Activated B cell treated with CpG ODN at 0.5 μM for 24 hours (primary cell): ENCODE measurements at regions not wholly inside any gene's neighbourhood (a gene's known extent, or its start where the extent isn't known, plus 50 kb on each side); places are given as distances from the start of the nearest gene placed in this dataset.

ENCODE experiments used
- ATAC-seq: fragments of 200-7000 bp; cut with Tn5 transposase; one replicate; pipeline ENCODE4 v1.10.0; 2021; ENCODE audit warnings: low read depth, mild to moderate bottlenecking, moderate library complexity
- CTCF ChIA-PET: fragments of 350-600 bp; sonication (Branson Sonifier 250); formaldehyde crosslinking; loops from one replicate; lab custom pipeline; 2021; ENCODE audit warnings: antibody characterized with exemption; lab: Charles Lee
- POLR2A ChIA-PET: fragments of 350-600 bp; sonication (Branson Sonifier 250); formaldehyde crosslinking; loops from one replicate; lab custom pipeline; 2021; ENCODE audit warnings: antibody characterized with exemption; lab: Charles Lee
- DNase-seq: peaks from one replicate; pipeline ENCODE4 v3.0.0; 2022
- H3K27ac Mint-ChIP-seq: one replicate; pipeline ENCODE4 v1.8.0; 2020; ENCODE audit warnings: mixed read lengths
- H3K27me3 Mint-ChIP-seq: one replicate; pipeline ENCODE4 v1.8.0; 2021; ENCODE audit warnings: mixed read lengths
- H3K36me3 Mint-ChIP-seq: one replicate; pipeline ENCODE4 v1.8.0; 2021; ENCODE audit warnings: low read depth, mixed read lengths
- H3K4me1 Mint-ChIP-seq: one replicate; pipeline ENCODE4 v1.8.0; 2021; ENCODE audit warnings: mixed read lengths
- H3K4me3 Mint-ChIP-seq: one replicate; pipeline ENCODE4 v1.8.0; 2020; ENCODE audit warnings: mild to moderate bottlenecking, mixed read lengths
- H3K9me3 Mint-ChIP-seq: one replicate; pipeline ENCODE4 v1.8.0; 2020; ENCODE audit warnings: mixed read lengths
- CTCF ChIP-seq: fragments of 200-600 bp; IDR thresholded peaks from one replicate; pipeline ENCODE4 v1.8.0; 2022; ENCODE audit warnings: antibody characterized with exemption, mild to moderate bottlenecking
- intact Hi-C: fragments of 100-400 bp; cut with micrococcal nuclease; formaldehyde crosslinking; loops from one replicate; pipeline ENCODE4 v1.15.1; 2024

- ChIA-PET CTCF (interaction anchor here (0.9 to 15.0 kb wide), 10 partner anchors 60 to 1141 kb away, joined by 3 to 186 read pairs (median 6); no protein-coding TSS in a partner anchor), POLR2A (interaction anchor here (1.5 kb wide), 1 partner anchor 145 kb away, joined by 3 read pairs; the partner anchor contains the start of gene HDAC9)
- Mint-ChIP-seq H3K27me3 (no peaks in the 10 kb centered on the region), H3K27ac (no peak overlapping the region), H3K4me1 (peaks cover 34% of the 10 kb centered on the region), H3K36me3 (no peaks in the 10 kb centered on the region), H3K4me3 (no peak overlapping the region), H3K9me3 (no peaks in the 10 kb centered on the region)
- TF ChIP-seq CTCF: no peak
- intact Hi-C loops: loop anchor here (5.0 kb wide), 2 partner anchors 757 to 1142 kb away; no protein-coding TSS in a partner anchor
- ATAC-seq (no peak), DNase-seq (no peak)
These were observed 144.9 kb upstream of the HDAC9 start for GRCh38 chr7:18350678-18351077.

GRCh38 chr7:18352339-18353255 lies 143.0 kb upstream of the HDAC9 start:
- no peak overlapping the region for H3K27ac Mint-ChIP-seq
- CTCF ChIA-PET: interaction anchor here (0.6 to 15.0 kb wide), 52 partner anchors 10 to 1361 kb away, joined by 3 to 186 read pairs (median 4); partner anchors contain the start of gene HDAC9
- no peaks in the 10 kb centered on the region for H3K36me3 Mint-ChIP-seq
- no peaks in the 10 kb centered on the region for H3K9me3 Mint-ChIP-seq
- no peaks in the 10 kb centered on the region for H3K27me3 Mint-ChIP-seq
- POLR2A ChIA-PET: interaction anchor here (0.5 to 1.1 kb wide), 4 partner anchors 113 to 888 kb away, joined by 3 to 11 read pairs (median 4); no protein-coding TSS in a partner anchor
- DNase-seq (no peak), ATAC-seq (peak; percentile 73)
- intact Hi-C loops: loop anchor here (1.0 to 5.0 kb wide), 7 partner anchors 258 to 1356 kb away; partner anchors contain the start of gene POLR1F
- no peak overlapping the region for H3K4me3 Mint-ChIP-seq
- peaks cover 28% of the 10 kb centered on the region for H3K4me1 Mint-ChIP-seq
- TF ChIP-seq CTCF: peak; percentile 81

GRCh38 chr7:18353339-18353738 lies 142.2 kb upstream of the HDAC9 start:
- ChIA-PET POLR2A (interaction anchor here (0.5 kb wide), 1 partner anchor 113 kb away, joined by 11 read pairs; no protein-coding TSS in a partner anchor), CTCF (interaction anchor here (0.5 to 15.0 kb wide), 31 partner anchors 9 to 1313 kb away, joined by 3 to 186 read pairs (median 6); partner anchors contain the start of gene HDAC9)
- intact Hi-C loops: loop anchor here (2.0 to 5.0 kb wide), 3 partner anchors 754 to 1355 kb away; partner anchors contain the start of gene POLR1F
- no peak overlapping the region for H3K4me3 Mint-ChIP-seq
- H3K36me3 Mint-ChIP-seq: no peaks in the 10 kb centered on the region
- DNase-seq (no peak), ATAC-seq (no peak)
- peaks cover 29% of the 10 kb centered on the region for H3K4me1 Mint-ChIP-seq
- TF ChIP-seq CTCF: no peak
- no peaks in the 10 kb centered on the region for H3K9me3 Mint-ChIP-seq
- H3K27me3 Mint-ChIP-seq: no peaks in the 10 kb centered on the region
- no peak overlapping the region for H3K27ac Mint-ChIP-seq

- H3K27me3 Mint-ChIP-seq: no peaks in the 10 kb centered on the region
- H3K9me3 Mint-ChIP-seq: no peaks in the 10 kb centered on the region
- DNase-seq: no peak
- ChIA-PET CTCF (interaction anchor here (0.9 to 15.0 kb wide), 16 partner anchors 9 to 1312 kb away, joined by 3 to 186 read pairs (median 6); no protein-coding TSS in a partner anchor), POLR2A (no interaction called here)
- peaks cover 31% of the 10 kb centered on the region for H3K4me1 Mint-ChIP-seq
- no peaks in the 10 kb centered on the region for H3K36me3 Mint-ChIP-seq
- intact Hi-C loops: loop anchor here (5.0 kb wide), 2 partner anchors 753 to 1138 kb away; no protein-coding TSS in a partner anchor
- H3K27ac Mint-ChIP-seq: peak overlapping the region; percentile 78
- no peak for ATAC-seq
- TF ChIP-seq CTCF: no peak
- H3K4me3 Mint-ChIP-seq: no peak overlapping the region
These were observed 141.2 kb upstream of the HDAC9 start for GRCh38 chr7:18354108-18355085.
